ENCODE measurements at regions not wholly inside any gene's neighbourhood (a gene's known extent, or its start where the extent isn't known, plus 50 kb on each side); places are given as distances from the start of the nearest gene placed in this dataset.

DNA sequence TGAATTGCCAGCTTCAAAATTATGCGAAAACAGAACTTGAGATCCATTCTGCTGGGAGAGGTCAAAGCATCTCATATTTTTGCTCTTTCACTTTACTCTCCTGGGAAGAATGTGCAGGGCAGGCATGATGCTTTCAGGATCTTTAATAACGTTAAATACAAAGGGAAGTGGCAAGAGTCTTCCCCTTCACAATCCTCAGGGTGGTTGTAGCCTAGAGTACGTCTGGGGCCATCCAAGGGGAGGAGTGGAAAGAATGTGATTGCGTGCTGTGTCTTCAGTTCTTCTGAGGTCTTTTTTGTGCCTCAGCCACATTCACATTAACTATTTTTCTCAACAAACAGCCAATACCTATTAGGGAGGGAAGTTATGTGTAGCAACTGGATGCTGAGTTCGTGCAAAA, 207.3 kb downstream of the HGF start:
- no CpG with 5 or more reads among the region's 5 CpGs for WGBS, 2 donors (ENCODE audit: extremely low coverage in 2 of 2, insufficient read length in 2 of 2, insufficient replicate concordance in 1 of 2)
- no peak overlapping the region for H4K8ac ChIP-seq (ENCODE audit: low read depth, low read length)
- no peak overlapping the region for H3K23ac ChIP-seq (ENCODE audit: low read depth, low read length, poor library complexity)
- H3K79me1 ChIP-seq (ENCODE audit: low read depth, low read length), result no peaks in the 10 kb centered on the region
- no peak overlapping the region for H3K4ac ChIP-seq (ENCODE audit: low read length)
- no peaks in the 10 kb centered on the region for H3K27me3 ChIP-seq (ENCODE audit: control insufficient read depth in 3 of 3, insufficient read depth in 3 of 3, low read depth in 1 of 3, low read length in 3 of 3)
- peak overlapping the region; percentile 77 for H2AFZ ChIP-seq (ENCODE audit: low read length)
- H3K27ac ChIP-seq (replicated peaks; ENCODE audit: low read length), result no peak overlapping the region
- no peak overlapping the region for H2AK5ac ChIP-seq (ENCODE audit: low read depth, low read length)
- peak; percentile 6 for DNase-seq (ENCODE audit: low spot score)
- no peak overlapping the region for H2BK15ac ChIP-seq (ENCODE audit: low read length)
- no peak overlapping the region for H3K4me3 ChIP-seq (ENCODE audit: low read length in 2 of 2)
- peaks cover 0 to 6% of the 10 kb centered on the region in 2 donors for H3K4me1 ChIP-seq (ENCODE audit: control insufficient read depth in 2 of 2, insufficient read depth in 1 of 2, low read depth in 1 of 2, low read length in 2 of 2)
- H3K36me3 ChIP-seq (replicated peaks in 1 of 2; ENCODE audit: control insufficient read depth in 2 of 2, insufficient read depth in 2 of 2, low read length in 2 of 2), result no peaks in the 10 kb centered on the region
- H4K91ac ChIP-seq (ENCODE audit: low read depth, low read length, poor library complexity), result no peak overlapping the region
- no peak overlapping the region for H3K9ac ChIP-seq (ENCODE audit: low read depth, low read length, poor library complexity)
- no peak overlapping the region for H3K14ac ChIP-seq (ENCODE audit: low read length)
- no peak overlapping the region for H2BK12ac ChIP-seq (ENCODE audit: low read length)
- H3K4me2 ChIP-seq (ENCODE audit: insufficient read depth, low read length, poor library complexity, severe bottlenecking), result no peak overlapping the region
- no peak overlapping the region for H3K18ac ChIP-seq (ENCODE audit: low read length)
- H2BK120ac ChIP-seq (ENCODE audit: low read depth, low read length), result no peak overlapping the region
- no peak overlapping the region for H2BK5ac ChIP-seq (ENCODE audit: low read length)
- peaks cover 7% of the 10 kb centered on the region in 2 donors for H3K9me3 ChIP-seq (replicated peaks in 1 of 2; ENCODE audit: control insufficient read depth in 2 of 2, insufficient read depth in 1 of 2, low read depth in 1 of 2, low read length in 2 of 2)

- H2BK15ac ChIP-seq (ENCODE audit: low read length), result no peak overlapping the region
- no peak overlapping the region for H3K9ac ChIP-seq (ENCODE audit: low read depth, low read length, poor library complexity)
- H2BK12ac ChIP-seq (ENCODE audit: low read length), result no peak overlapping the region
- no peaks in the 10 kb centered on the region for H3K36me3 ChIP-seq (replicated peaks in 1 of 2; ENCODE audit: control insufficient read depth in 2 of 2, insufficient read depth in 2 of 2, low read length in 2 of 2)
- H2AK5ac ChIP-seq (ENCODE audit: low read depth, low read length), result no peak overlapping the region
- no peak overlapping the region for H3K4ac ChIP-seq (ENCODE audit: low read length)
- H3K27me3 ChIP-seq (ENCODE audit: control insufficient read depth in 3 of 3, insufficient read depth in 3 of 3, low read depth in 1 of 3, low read length in 3 of 3), result no peaks in the 10 kb centered on the region
- H3K4me3 ChIP-seq (ENCODE audit: low read length in 2 of 2), result no peak overlapping the region
- H3K14ac ChIP-seq (ENCODE audit: low read length), result no peak overlapping the region
- no peak overlapping the region for H4K8ac ChIP-seq (ENCODE audit: low read depth, low read length)
- H2AFZ ChIP-seq (ENCODE audit: low read length), result no peak overlapping the region
- no peak for DNase-seq (ENCODE audit: low spot score)
- no peak overlapping the region for H3K4me2 ChIP-seq (ENCODE audit: insufficient read depth, low read length, poor library complexity, severe bottlenecking)
- no CpG with 5 or more reads among the region's 5 CpGs for WGBS, 2 donors (ENCODE audit: extremely low coverage in 2 of 2, insufficient read length in 2 of 2, insufficient replicate concordance in 1 of 2)
- H3K23ac ChIP-seq (ENCODE audit: low read depth, low read length, poor library complexity), result no peak overlapping the region
- H2BK5ac ChIP-seq (ENCODE audit: low read length), result no peak overlapping the region
- no peak overlapping the region for H3K18ac ChIP-seq (ENCODE audit: low read length)
- H3K79me1 ChIP-seq (ENCODE audit: low read depth, low read length), result no peaks in the 10 kb centered on the region
- no peak overlapping the region for H4K91ac ChIP-seq (ENCODE audit: low read depth, low read length, poor library complexity)
- no peak overlapping the region for H2BK120ac ChIP-seq (ENCODE audit: low read depth, low read length)
- H3K9me3 ChIP-seq (replicated peaks in 1 of 2; ENCODE audit: control insufficient read depth in 2 of 2, insufficient read depth in 1 of 2, low read depth in 1 of 2, low read length in 2 of 2), result no peaks in the 10 kb centered on the region
- peaks cover 0 to 6% of the 10 kb centered on the region in 2 donors for H3K4me1 ChIP-seq (ENCODE audit: control insufficient read depth in 2 of 2, insufficient read depth in 1 of 2, low read depth in 1 of 2, low read length in 2 of 2)
- H3K27ac ChIP-seq (replicated peaks; ENCODE audit: low read length), result no peak overlapping the region
These were observed 209.1 kb downstream of the HGF start for GRCh38 chr7:81560708-81561107.

GRCh38 chr7:81549484-81550016, 220.3 kb downstream of the HGF start:
- no peak overlapping the region for H3K18ac ChIP-seq (ENCODE audit: low read length)
- H3K27ac ChIP-seq (replicated peaks; ENCODE audit: low read length), result no peak overlapping the region
- H3K4me1 ChIP-seq (ENCODE audit: control insufficient read depth in 2 of 2, insufficient read depth in 1 of 2, low read depth in 1 of 2, low read length in 2 of 2), result peaks cover 0 to 3% of the 10 kb centered on the region in 2 donors
- DNase-seq (ENCODE audit: low spot score), result no peak
- no peak overlapping the region for H3K9ac ChIP-seq (ENCODE audit: low read depth, low read length, poor library complexity)
- no peak overlapping the region for H3K4me3 ChIP-seq (ENCODE audit: low read length in 2 of 2)
- peak overlapping the region; percentile 45 for H2AFZ ChIP-seq (ENCODE audit: low read length)
- H4K8ac ChIP-seq (ENCODE audit: low read depth, low read length), result no peak overlapping the region
- no peaks in the 10 kb centered on the region for H3K79me1 ChIP-seq (ENCODE audit: low read depth, low read length)
- H3K23ac ChIP-seq (ENCODE audit: low read depth, low read length, poor library complexity), result no peak overlapping the region
- no CpG with 5 or more reads among the region's 8 CpGs for WGBS, 2 donors (ENCODE audit: extremely low coverage in 2 of 2, insufficient read length in 2 of 2, insufficient replicate concordance in 1 of 2)
- H3K9me3 ChIP-seq (replicated peaks in 1 of 2; ENCODE audit: control insufficient read depth in 2 of 2, insufficient read depth in 1 of 2, low read depth in 1 of 2, low read length in 2 of 2), result no peaks in the 10 kb centered on the region
- H3K27me3 ChIP-seq (ENCODE audit: control insufficient read depth in 3 of 3, insufficient read depth in 3 of 3, low read depth in 1 of 3, low read length in 3 of 3), result no peaks in the 10 kb centered on the region
- no peak overlapping the region for H4K91ac ChIP-seq (ENCODE audit: low read depth, low read length, poor library complexity)
- H2BK5ac ChIP-seq (ENCODE audit: low read length), result no peak overlapping the region
- H2BK15ac ChIP-seq (ENCODE audit: low read length), result no peak overlapping the region
- no peaks in the 10 kb centered on the region for H3K36me3 ChIP-seq (replicated peaks in 1 of 2; ENCODE audit: control insufficient read depth in 2 of 2, insufficient read depth in 2 of 2, low read length in 2 of 2)
- H3K4ac ChIP-seq (ENCODE audit: low read length), result no peak overlapping the region
- no peak overlapping the region for H2AK5ac ChIP-seq (ENCODE audit: low read depth, low read length)
- no peak overlapping the region for H3K14ac ChIP-seq (ENCODE audit: low read length)
- H2BK12ac ChIP-seq (ENCODE audit: low read length), result no peak overlapping the region
- no peak overlapping the region for H2BK120ac ChIP-seq (ENCODE audit: low read depth, low read length)
- no peak overlapping the region for H3K4me2 ChIP-seq (ENCODE audit: insufficient read depth, low read length, poor library complexity, severe bottlenecking)

- Histone ChIP-seq H3K27me3 (ENCODE audit: control insufficient read depth in 3 of 3, insufficient read depth in 3 of 3, low read depth in 1 of 3, low read length in 3 of 3) (no peaks in the 10 kb centered on the region), H3K9me3 (replicated peaks in 1 of 2; ENCODE audit: control insufficient read depth in 2 of 2, insufficient read depth in 1 of 2, low read depth in 1 of 2, low read length in 2 of 2) (no peaks in the 10 kb centered on the region), H3K9ac (ENCODE audit: low read depth, low read length, poor library complexity) (no peak overlapping the region), H2BK120ac (ENCODE audit: low read depth, low read length) (no peak overlapping the region), H3K36me3 (replicated peaks in 1 of 2; ENCODE audit: control insufficient read depth in 2 of 2, insufficient read depth in 2 of 2, low read length in 2 of 2) (no peaks in the 10 kb centered on the region), H2AK5ac (ENCODE audit: low read depth, low read length) (no peak overlapping the region), H3K23ac (ENCODE audit: low read depth, low read length, poor library complexity) (no peak overlapping the region), H2AFZ (ENCODE audit: low read length) (no peak overlapping the region), H3K4me3 (ENCODE audit: low read length in 2 of 2) (no peak overlapping the region), H2BK12ac (ENCODE audit: low read length) (no peak overlapping the region), H2BK5ac (ENCODE audit: low read length) (no peak overlapping the region), H4K8ac (ENCODE audit: low read depth, low read length) (no peak overlapping the region), H3K4me2 (ENCODE audit: insufficient read depth, low read length, poor library complexity, severe bottlenecking) (no peak overlapping the region), H4K91ac (ENCODE audit: low read depth, low read length, poor library complexity) (no peak overlapping the region), H3K4me1 (ENCODE audit: control insufficient read depth in 2 of 2, insufficient read depth in 1 of 2, low read depth in 1 of 2, low read length in 2 of 2) (no peaks in the 10 kb centered on the region), H3K27ac (replicated peaks; ENCODE audit: low read length) (no peak overlapping the region), H3K4ac (ENCODE audit: low read length) (no peak overlapping the region), H3K18ac (ENCODE audit: low read length) (no peak overlapping the region), H2BK15ac (ENCODE audit: low read length) (no peak overlapping the region), H3K79me1 (ENCODE audit: low read depth, low read length) (no peaks in the 10 kb centered on the region), H3K14ac (ENCODE audit: low read length) (no peak overlapping the region)
- WGBS, 2 donors (ENCODE audit: extremely low coverage in 2 of 2, insufficient read length in 2 of 2, insufficient replicate concordance in 1 of 2), result no CpG with 5 or more reads among the region's 1 CpG
- DNase-seq (ENCODE audit: low spot score), result no peak
These were observed 234.9 kb downstream of the HGF start for GRCh38 chr7:81534996-81535395.

Data from neuronal stem cell (in vitro differentiated cells).